HS-27A (cell line): ENCODE measurements at regions not wholly inside any gene's neighbourhood (a gene's known extent, or its start where the extent isn't known, plus 50 kb on each side); places are given as distances from the start of the nearest gene placed in this dataset.

Experiments
- DNase-seq: peaks from one replicate; pipeline ENCODE4 v3.0.0-alpha.2; 2012; ENCODE audit warnings: low read depth, missing footprints

DNA sequence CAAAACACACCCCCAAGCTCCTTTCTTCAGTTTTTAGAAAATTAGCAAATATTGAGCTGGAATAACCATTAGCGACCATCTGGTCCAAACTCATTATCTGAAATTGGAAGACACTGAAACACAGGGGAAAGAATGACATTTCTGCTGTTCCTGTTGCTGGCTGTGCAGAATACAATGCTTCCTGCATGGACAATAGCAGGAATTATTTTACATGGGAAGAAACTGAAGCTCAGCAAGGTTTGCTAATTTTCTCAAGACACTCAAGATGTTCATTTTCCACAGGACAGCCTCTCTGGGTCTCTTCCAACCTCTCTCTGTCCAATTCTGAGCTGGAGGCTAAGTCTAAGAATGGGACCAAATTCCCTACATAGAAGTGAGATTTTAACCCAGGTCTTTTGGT lies 81.9 kb upstream of the TNS3 start:
- DNase-seq = no peak

DNA sequence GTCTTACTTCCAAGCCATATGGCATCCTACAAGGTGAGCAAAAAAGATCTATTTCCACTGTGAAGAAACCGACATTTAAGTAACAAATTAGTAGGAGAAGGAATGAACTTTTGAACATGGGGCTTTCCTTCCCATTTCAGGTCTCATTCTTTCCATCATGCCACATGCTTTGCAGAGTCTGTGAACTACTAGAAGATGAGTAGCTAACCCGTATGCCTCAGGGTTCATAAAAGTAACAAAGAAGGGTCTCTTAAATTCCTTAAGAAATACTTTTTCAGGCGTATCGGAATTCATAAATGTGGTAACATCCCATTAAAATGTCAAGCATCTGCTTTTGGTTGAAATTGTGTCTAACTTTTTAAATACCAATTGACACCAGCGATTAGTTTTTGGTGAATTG lies 81.3 kb upstream of the TNS3 start:
- no peak for DNase-seq

DNA sequence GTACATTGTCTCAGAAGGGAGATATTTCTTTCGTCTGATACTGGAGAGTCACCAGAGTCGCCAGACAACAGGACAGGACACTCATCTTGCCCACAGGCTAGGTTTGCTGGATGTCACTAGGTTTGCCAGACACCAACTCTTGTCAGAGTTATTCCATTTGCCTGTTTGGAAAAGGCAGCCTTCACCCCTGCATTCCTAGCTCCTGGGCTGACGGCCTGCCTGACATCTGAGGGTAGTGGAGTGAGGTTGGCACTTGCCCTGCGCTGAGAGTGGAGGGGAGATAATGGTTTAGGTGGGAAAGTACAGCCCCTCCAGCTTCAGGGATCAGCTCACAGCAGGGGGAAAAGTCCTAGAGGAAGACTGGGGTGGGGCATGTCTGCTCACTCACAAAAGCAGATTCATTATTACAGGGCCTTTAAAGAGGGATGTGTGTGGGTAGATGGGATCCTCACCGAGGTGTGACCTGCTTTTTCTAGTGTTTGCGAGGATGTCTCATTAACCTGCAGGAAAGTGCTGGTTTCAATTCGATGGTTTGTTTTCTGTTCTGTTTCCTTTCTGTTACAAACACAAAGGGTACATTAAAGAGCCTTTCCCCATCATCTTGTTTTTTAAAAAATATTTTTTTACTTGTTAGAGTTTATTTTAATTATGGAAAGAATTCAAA lies 79.3 kb upstream of the TNS3 start:
- DNase-seq = no peak

DNA sequence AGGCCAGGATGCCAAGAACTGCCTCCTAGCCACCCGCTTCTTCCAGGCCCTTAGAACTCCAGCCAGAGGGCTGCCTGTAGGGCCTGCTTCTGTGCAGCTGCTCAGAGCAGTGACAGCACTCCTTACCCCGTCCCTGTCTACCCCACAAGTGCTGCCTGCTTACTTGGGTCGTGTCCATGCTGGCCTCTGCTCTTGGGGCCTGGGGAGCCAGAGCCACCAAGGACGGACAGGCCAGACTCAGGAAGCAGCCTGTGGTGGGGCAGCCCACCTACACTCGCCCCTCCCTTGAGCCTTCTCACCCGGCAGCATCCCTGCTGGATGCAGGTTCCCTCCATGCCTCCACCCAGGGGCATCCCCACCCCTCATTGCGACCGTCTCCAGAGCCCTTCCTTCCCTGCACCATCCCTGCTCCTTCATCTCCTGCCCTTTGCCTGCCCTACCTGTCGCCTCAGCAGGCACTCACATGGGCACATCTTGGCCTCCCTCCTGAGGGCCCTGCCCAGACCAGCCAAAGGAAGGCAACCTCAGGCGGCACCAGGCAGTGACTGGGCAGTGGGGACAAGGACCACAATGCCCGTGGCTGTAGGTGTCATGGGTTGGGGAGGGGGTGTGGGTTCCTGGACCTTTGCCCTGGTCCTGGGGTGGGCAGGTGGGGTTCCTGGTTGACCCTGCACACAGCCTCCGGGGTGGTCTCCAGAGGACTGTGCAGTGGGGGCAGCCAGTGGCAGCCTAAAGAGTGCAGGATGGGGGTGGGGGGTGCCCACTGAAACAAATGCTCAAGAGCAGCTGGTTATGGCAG lies 78.0 kb upstream of the TNS3 start:
- no peak for DNase-seq

DNA sequence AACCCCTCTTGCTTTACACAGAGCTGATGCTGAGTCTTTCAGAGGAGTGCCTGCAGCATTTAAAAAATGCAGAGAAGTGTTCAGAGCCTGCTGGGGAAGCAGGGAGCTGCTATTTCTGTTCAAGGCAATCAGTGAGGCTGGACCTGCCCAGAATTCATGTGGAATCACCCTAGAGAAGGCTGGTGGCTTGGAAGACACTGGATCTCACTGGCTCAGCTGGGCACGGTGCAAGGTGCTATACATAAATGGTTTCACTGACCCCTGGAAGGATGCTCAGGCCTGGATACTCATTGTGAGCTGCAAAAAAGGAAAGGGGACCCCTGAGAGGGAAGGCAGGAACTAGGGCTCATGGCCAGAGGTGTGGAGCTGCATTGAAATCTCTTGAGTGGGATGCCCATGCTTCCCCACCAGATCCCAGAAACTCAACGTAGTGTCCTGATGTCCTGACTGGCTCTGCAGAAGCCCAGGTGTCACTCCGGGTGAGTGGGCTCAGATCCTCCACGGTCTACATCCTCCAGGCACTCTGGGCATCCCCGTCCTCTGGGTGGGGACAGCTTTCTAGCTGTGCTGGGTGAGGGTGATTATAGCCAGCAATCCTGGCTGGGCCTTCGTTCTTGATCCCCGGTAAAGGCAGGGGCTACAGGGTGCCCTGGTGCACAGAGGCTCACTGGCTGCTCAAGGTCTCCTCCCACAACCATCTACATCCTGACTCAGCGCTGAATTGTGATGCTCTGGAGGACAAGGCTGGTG lies 77.2 kb upstream of the TNS3 start:
- no peak for DNase-seq

DNA sequence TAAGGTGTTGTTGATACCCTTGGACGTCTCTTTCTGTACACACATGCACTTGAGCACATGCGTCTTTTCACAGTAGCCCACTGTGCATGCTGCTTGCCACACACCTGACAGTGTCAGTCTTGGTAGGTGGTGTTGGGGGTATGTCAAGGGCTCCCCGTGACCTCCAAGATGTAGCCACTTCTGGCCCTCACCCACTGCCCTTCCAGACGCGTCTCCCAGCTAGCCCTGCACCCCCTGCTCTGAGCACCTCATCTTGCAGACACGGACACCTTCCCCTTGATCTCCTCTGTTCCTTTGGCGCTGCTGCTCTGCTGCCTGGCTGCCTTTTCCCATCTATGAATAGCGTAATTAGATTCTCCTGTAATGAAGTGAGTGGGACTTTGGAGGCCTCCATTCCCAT lies 75.2 kb upstream of the TNS3 start:
- no peak for DNase-seq

DNA sequence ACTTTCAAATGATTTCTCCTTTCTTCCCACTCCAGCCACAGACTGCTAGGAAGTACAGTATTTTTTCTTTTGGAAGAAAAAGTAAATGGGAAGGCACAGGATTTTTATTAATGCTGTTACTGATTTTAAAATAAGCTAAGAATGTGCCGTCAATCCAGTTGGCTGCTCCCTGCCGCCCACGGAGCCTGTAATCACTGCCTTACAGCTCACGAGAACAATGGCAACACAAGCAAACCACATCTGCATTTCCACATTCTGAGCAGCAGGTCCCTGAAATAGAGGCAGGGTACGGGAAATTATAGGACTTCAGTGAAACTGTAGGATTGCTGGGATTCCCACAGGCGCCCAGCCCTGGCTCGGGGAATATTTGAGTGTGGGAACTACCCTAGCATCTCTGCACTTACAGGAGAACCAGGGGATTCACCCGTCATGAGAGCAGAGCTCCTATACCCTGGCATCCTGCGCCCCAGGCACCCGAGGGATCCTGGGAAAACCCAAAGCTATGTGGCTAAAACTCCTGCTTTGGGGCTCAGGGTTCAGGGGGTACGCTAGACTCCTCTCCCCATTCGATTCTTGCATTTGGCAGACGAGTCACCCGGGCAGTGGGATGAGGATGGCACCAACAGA lies 72.9 kb upstream of the TNS3 start:
- no peak for DNase-seq

DNA sequence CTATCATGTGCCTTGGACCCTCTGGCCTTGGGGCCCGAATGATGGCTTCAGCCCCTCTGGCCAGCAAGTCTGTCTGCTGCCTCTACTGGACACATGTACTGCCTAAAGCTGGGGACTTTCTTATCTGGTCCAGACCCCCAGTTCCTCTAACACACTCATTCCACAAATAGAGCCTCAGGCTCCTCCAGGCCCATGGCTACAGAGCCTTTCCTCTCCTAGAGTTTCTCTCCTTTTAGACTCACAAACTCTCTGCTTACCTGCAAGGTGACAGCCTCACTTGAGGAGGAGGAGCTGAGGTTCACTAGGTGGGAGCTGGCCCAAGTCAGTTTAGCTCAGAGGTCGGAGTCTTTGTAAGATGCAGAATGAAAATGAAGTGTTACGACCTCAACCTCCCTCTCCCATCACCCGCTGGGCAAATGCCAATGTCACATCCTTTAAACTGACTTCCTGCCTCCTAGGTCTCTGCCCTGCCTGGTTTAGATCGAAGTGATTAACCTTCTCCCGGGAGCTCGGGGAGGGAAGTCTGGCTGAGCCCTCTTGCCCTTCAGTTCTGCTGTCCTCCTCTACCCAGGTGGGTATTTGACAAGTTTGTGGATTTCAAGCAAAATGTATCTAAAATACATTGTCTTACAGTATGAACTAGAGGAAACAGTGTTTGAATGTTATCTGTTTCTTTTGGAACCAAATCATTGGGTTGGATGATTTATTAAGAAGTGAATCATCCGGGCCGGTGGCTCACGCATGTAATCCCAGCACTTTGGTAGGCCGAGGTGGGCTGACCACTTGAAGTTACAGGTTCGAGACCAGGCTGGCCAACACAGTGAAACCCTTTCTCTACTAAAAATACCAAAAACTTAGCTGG lies 71.9 kb upstream of the TNS3 start:
- DNase-seq = no peak

DNA sequence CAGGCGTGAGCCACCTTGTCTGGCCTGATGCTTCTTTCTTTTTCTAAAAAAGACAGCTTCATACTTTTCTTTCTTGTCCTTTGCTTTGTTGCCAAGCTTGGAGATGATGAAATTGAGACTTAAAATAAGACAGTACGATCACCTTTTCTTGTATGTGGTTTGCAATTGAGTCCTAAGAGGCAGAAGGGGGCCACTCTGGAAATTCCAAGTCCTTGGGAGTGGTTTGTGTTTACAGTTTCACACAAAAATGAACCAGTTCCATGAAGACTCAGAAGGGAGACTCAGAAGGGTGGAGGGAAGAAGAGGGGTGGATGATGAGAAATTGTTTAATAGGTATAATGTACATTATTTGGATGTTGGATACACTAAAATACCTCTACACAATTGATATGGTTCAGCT lies 70.7 kb upstream of the TNS3 start:
- no peak for DNase-seq

DNA sequence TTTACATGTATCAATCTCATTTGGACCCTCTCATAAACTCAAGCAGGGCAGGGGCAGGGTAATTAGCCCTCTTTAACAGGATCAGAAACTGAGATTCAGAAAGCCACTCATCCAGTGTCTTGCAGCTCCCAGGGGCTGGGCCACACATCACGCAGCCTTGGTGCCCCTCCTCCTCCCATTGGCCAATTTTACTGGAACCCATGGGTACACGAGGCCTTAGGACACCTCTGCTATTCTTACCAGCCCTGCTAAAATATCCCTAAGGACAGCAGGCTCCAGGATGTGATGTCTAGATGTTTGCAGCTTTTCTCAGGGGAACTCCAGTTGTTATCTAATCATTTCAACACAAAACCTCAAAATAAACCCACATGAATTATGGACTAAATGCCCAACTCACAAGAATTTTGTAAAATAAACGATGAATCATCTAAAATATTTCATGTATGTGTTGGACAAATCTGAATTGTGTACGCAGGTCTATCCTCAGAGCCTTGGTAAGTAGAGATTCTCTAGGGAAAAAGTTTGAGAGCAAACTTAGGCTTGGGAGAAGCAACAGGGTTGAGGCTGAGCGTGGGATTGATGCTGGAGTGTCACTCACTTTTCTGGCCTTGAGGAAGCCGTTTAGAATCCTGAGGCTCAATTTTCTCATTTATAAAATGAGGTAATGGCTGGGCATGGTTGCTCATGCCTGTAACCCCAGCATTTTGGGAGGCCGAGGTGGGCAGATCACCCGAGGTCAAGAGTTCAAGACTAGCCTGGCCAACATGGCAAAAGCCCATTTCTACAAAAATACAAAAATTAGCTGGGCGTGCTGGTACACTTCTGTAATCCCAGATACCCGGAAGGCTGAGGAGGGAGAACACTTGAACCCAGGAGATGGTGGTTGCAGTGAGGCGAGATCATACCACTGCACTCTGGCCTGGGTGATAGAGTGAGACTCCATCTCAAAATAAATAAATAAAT lies 69.7 kb upstream of the TNS3 start:
- peak; percentile 76 for DNase-seq

DNA sequence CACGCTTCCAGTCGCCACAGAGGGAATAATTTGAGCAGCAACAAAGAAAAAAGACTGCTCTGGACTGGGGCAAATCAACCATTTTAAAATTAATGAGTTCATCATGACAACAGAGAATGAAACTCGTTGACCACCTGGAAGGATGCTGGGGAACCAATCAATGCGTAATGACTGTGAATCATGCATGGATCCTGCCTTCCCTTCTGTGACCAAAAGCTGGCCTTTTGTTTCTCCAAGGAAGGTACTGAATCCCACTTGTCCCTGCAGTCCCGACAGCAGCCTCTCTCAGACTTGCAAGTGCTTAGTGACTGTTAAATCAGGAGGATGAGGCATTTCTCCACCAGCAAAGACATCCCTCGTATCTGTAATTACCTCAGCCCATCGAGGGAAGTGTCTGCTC lies 68.0 kb upstream of the TNS3 start:
- no peak for DNase-seq

DNA sequence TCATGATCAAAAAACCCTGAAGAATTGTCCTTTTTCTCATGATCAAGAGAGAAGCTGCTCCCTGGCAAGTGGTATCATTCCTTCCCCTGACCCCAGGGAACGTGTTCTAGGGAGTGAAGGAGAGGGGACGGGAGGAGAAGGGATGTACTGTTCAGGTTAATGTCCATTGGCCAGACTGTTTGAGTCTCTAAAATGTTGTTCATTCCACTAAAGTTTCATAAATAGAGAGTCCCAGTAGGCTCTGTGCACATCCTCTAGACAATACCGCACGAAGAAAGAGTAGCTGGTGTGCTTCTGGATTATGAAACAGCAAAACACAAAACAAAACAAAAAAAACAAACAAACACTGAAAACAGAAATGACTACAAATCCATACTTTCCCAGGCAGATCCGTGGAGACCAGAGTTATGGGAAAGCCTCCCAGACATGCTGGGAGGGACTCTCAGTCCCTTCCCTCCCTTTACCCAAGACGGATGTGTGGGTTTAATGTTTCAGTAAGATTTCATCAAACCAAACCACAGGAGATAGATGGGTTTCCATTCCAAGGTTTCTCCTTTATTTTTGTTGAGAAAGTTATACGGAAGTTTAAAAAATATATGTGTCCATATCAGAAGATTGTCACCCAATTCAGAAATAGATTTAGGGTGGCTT lies 66.5 kb upstream of the TNS3 start:
- DNase-seq = no peak

DNA sequence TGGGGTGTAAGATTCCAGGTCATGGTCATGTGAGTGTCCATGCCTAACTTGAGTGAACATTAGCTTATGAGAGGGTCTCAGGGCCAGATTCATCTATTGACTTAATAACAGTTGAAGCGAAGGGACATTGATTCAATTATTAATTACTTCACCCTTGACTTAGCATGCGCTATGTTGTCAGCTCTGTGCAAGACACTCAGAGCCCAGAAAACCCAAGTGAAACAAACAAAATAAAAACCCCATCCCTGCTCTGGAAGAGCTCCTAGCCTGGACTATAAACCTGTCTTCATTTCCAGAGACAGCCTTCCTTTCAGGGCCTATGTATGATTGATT lies 66.0 kb upstream of the TNS3 start:
- no peak for DNase-seq

DNA sequence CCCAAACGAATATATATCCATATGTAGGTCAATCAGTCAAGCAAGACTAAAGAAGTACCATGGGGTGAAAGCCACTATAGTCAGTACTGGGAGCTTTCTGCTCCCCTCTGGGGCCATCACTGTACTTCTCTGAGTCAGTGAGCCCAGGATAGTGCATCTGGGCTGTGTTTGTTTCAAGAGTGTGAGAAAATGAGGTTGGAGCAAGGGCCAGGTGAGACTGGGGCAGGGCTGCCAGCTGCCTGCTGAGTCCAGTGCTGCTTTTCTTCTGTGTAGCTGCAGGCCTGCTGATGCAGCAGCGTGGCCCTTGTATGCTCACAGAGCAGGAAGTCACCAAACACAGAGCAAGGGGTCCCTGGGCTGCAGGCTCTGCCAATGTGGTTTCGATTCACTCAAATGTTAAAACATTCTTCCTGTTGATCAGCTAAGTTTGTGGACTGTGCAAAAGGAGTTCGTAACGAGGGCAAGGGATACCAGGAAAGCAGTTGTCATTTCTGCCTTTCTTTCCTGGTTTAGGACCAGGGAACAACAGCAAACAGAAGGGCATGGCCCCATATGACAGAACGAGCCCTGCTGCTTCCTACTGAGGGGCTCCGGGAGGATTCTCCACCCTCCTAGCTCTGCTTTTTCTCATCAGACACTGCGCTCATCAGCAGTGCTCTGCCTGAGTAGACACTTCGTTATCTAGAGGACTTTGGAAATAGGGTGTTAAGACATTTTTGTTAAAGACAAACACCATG lies 65.4 kb upstream of the TNS3 start:
- DNase-seq = no peak

DNA sequence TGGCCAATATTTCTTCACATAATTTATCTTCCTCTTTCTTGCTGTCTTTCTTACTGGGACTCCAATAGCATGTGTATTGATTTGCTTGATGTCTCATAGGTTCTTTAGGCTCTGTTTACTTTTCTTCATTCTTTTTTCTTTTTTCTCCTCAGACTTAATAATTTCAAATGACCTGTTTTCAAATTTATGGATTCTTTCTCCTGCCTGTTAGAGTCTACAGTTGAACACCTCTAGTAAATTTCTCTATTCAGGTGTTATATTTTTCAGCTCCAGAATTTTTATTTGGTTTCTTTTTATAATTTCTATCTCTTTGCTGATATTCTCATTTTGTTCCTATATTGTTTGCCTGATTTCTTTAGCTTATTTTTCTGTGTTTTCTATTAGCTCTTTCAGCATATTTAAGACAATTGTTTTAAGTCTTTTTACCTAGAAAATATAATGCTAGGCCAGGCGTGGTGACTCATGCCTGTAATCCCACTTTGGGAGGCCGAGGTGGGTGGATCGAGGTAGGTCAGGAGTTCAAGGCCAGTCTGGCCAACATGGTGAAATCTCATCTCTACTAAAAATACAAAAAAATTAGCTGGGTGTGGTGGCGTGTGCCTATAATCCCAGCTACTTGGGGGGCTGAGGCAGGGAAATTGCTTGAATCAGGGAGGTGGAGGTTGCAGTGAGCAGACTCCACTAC lies 61.9 kb upstream of the TNS3 start:
- DNase-seq = no peak

DNA sequence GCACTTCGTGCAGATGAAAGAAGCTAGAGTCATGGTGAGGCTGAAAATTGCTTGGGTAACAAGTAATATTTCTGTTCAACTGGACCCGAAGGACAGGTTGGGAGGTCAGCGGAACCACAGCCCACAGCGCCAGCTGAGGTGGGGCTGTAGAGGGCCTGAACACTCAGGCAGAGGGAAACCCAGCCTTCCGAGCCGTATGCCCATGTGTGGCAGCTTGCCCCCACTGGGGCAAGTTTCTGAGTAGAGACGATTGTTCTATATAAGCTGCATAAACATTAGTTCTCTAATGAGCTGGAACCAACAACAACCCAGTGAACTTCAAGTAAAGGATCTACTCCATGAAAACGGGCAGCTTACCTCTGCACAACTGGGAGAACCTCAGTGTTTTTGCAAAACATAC lies 58.4 kb upstream of the TNS3 start:
- DNase-seq = no peak

DNA sequence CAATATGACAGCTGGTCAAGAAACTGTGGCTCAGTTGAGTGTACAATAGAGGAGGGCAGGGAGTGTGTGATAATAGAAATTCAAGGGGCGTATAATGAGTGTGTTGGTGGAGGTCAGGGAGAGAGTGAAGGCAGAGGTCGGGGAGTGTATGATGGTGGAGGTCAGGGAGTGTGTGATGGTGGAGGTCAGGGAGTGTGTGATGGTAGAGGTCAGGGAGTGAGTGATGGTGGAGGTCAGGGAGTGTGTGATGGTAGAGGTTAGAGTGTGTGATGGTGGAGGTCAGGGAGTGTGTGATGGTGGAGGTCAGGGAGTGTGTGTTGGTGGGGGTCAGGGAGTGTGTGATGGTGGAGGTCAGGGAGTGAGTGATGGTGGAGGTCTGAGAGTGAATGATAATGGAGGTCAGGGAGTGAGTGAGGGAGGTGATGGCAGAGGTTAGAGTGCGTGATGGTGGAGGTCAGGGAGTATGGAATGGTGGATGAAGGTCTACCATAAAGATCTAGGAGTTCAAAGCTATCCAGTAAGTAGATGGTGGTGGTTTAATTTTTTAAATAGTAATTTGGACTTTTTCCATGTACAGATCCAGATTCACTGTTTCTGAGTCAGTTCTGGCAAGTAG lies 57.7 kb upstream of the TNS3 start:
- DNase-seq = no peak

DNA sequence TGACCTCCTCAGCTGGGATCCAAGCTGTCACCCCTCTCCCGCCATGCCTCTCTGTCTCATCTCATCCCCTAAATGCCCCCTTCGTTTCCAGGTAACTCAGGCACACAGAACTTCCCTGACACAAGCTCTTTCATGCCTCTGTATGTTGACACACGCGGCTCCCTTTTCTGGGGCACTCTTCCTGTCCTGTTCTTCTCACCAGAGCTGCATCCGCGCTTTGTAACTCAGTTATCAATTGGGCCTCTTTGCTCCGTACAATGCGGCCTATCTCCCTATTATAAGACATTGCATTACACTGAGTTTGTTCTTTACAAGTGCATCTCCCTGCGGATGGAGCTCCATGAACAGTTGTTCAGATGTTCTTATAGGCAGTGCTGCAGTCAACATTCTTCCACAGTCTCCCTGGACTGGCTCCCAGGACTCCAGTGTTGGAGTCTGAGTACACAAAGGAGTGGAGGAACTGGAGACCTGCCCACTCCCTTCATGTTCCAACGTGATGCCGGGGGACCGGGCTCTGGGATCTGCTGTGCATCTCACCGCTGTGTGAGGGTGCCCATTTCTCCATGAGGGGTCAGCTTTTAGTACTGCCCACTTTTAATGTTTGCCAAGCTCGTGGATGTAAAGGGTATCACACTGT lies 56.9 kb upstream of the TNS3 start:
- no peak for DNase-seq
